ENCODE measurements at regions not wholly inside any gene's neighbourhood (a gene's known extent, or its start where the extent isn't known, plus 50 kb on each side); places are given as distances from the start of the nearest gene placed in this dataset.

DNA sequence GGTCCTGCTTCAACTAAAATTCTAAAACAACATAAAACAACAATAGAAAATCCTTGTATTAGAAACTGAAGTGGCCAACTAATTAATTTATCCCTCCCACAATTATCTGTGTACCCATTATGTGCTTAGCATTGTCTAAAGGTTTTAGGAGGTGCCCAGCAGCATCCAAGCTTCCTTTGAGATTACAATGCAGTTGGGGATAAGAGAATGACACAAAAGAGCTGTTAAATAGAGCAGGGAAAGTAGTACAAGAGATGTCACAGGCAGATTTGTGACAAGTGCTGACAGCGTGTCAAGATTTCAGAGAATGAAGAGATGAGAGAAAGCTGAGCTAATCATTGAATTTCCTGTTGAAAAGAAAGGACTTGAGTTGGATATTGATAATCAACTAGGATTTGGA is 204.8 kb downstream of the OTOR start:
- no peak overlapping the region for H3K4me3 Mint-ChIP-seq (ENCODE audit: unreplicated experiment)
- no peaks in the 10 kb centered on the region for H3K9me3 Mint-ChIP-seq (ENCODE audit: unreplicated experiment)
- no peaks in the 10 kb centered on the region for H3K27me3 ChIP-seq (replicated peaks; ENCODE audit: control insufficient read depth, insufficient read depth, low read length)
- ChIA-PET CTCF (no interaction called here), POLR2A (no interaction called here)
- no peaks in the 10 kb centered on the region for H3K36me3 ChIP-seq (ENCODE audit: control insufficient read depth, insufficient read depth, low read length)
- TF ChIP-seq, protein P1, sequence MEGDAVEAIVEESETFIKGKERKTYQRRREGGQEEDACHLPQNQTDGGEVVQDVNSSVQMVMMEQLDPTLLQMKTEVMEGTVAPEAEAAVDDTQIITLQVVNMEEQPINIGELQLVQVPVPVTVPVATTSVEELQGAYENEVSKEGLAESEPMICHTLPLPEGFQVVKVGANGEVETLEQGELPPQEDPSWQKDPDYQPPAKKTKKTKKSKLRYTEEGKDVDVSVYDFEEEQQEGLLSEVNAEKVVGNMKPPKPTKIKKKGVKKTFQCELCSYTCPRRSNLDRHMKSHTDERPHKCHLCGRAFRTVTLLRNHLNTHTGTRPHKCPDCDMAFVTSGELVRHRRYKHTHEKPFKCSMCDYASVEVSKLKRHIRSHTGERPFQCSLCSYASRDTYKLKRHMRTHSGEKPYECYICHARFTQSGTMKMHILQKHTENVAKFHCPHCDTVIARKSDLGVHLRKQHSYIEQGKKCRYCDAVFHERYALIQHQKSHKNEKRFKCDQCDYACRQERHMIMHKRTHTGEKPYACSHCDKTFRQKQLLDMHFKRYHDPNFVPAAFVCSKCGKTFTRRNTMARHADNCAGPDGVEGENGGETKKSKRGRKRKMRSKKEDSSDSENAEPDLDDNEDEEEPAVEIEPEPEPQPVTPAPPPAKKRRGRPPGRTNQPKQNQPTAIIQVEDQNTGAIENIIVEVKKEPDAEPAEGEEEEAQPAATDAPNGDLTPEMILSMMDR (IDR thresholded peaks at IDR 0.05; ENCODE audit: insufficient read depth in 1 of 2, low read depth in 1 of 2, low read length in 1 of 2, severe bottlenecking in 1 of 2, unreplicated experiment in 1 of 2): no peak
- H3K36me3 Mint-ChIP-seq (ENCODE audit: insufficient read depth, unreplicated experiment): no peaks in the 10 kb centered on the region
- H3K9me3 ChIP-seq: no peaks in the 10 kb centered on the region
- no peak for DNase-seq
- intact Hi-C loops (cut with micrococcal nuclease; ENCODE audit: unreplicated experiment): no loop called here
- H3K4me1 ChIP-seq: no peaks in the 10 kb centered on the region
- no TSS peak for BruUV-seq (replicated peaks)
- no peaks in the 10 kb centered on the region for H3K27me3 Mint-ChIP-seq (ENCODE audit: insufficient read depth, unreplicated experiment)
- H3K27ac Mint-ChIP-seq (ENCODE audit: unreplicated experiment): no peak overlapping the region
- no peaks in the 10 kb centered on the region for H3K4me1 Mint-ChIP-seq (ENCODE audit: low read depth, unreplicated experiment)
- H3K4me3 ChIP-seq (ENCODE audit: low read depth, low read length): no peak overlapping the region

DNA sequence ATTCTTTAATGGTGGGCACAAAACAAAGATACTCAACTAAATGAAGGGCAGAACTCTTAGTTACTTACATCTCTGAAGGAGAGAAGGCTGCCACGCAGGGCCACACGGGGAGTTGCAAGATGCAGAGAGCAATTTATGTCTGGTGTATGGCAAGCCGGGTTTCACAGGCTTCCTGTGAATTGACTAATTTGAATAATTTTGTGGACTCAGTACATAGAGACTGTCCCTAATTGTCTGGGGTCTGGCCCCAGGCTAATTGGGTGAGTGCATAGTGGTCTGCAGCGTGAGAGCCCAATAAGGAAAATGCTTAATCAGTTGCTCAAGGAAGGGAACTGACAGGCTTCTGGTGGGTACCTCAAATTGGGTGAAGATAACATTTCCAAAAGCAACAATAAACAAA is 205.7 kb downstream of the OTOR start:
- intact Hi-C loops (cut with micrococcal nuclease; ENCODE audit: unreplicated experiment): no loop called here
- H3K9me3 Mint-ChIP-seq (ENCODE audit: unreplicated experiment): no peaks in the 10 kb centered on the region
- no peaks in the 10 kb centered on the region for H3K36me3 Mint-ChIP-seq (ENCODE audit: insufficient read depth, unreplicated experiment)
- Histone ChIP-seq H3K36me3 (ENCODE audit: control insufficient read depth, insufficient read depth, low read length) (no peaks in the 10 kb centered on the region), H3K4me1 (no peaks in the 10 kb centered on the region), H3K4me3 (ENCODE audit: low read depth, low read length) (no peak overlapping the region), H3K27me3 (replicated peaks; ENCODE audit: control insufficient read depth, insufficient read depth, low read length) (no peaks in the 10 kb centered on the region), H3K9me3 (no peaks in the 10 kb centered on the region)
- no TSS peak for BruUV-seq (replicated peaks)
- ChIA-PET POLR2A (no interaction called here), CTCF (interaction anchor here (0.7 kb wide), 1 partner anchor 9 kb away, joined by 3 read pairs; no protein-coding TSS in a partner anchor)
- no peaks in the 10 kb centered on the region for H3K4me1 Mint-ChIP-seq (ENCODE audit: low read depth, unreplicated experiment)
- no peak overlapping the region for H3K4me3 Mint-ChIP-seq (ENCODE audit: unreplicated experiment)
- H3K27me3 Mint-ChIP-seq (ENCODE audit: insufficient read depth, unreplicated experiment): no peaks in the 10 kb centered on the region
- TF ChIP-seq, protein P1 (IDR thresholded peaks at IDR 0.05; ENCODE audit: insufficient read depth in 1 of 2, low read depth in 1 of 2, low read length in 1 of 2, severe bottlenecking in 1 of 2, unreplicated experiment in 1 of 2): no peak
- no peak for DNase-seq
- no peak overlapping the region for H3K27ac Mint-ChIP-seq (ENCODE audit: unreplicated experiment)

DNA sequence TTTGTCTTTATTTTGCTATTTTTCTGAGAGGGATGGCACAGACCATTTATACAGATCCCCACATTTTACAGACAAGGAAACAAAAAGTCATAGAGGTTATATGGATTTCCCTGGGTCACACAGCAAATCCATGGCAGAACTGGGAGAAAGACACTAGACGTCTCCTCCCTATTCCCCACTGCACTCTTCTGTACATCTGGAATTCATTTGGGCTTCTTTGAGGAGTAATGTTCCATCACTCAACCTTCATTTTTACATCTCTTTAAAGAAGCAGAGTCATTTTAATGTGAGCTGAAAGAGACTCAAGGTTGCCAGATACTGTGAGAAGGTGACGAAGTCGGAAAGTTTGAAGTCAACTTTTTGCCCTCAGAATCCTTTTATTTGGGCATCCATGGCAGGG is 207.3 kb downstream of the OTOR start:
- Mint-ChIP-seq H3K4me1 (ENCODE audit: low read depth, unreplicated experiment) (no peaks in the 10 kb centered on the region), H3K4me3 (ENCODE audit: unreplicated experiment) (no peak overlapping the region), H3K27ac (ENCODE audit: unreplicated experiment) (no peak overlapping the region), H3K36me3 (ENCODE audit: insufficient read depth, unreplicated experiment) (no peaks in the 10 kb centered on the region), H3K27me3 (ENCODE audit: insufficient read depth, unreplicated experiment) (no peaks in the 10 kb centered on the region), H3K9me3 (ENCODE audit: unreplicated experiment) (no peaks in the 10 kb centered on the region)
- H3K4me1 ChIP-seq: no peaks in the 10 kb centered on the region
- ChIA-PET POLR2A (no interaction called here), CTCF (no interaction called here)
- no peak overlapping the region for H3K4me3 ChIP-seq (ENCODE audit: low read depth, low read length)
- H3K27me3 ChIP-seq (replicated peaks; ENCODE audit: control insufficient read depth, insufficient read depth, low read length): no peaks in the 10 kb centered on the region
- TF ChIP-seq, protein P1 (IDR thresholded peaks at IDR 0.05; ENCODE audit: insufficient read depth in 1 of 2, low read depth in 1 of 2, low read length in 1 of 2, severe bottlenecking in 1 of 2, unreplicated experiment in 1 of 2): no peak
- H3K36me3 ChIP-seq (ENCODE audit: control insufficient read depth, insufficient read depth, low read length): no peaks in the 10 kb centered on the region
- intact Hi-C loops (cut with micrococcal nuclease; ENCODE audit: unreplicated experiment): no loop called here
- no TSS peak for BruUV-seq (replicated peaks)
- DNase-seq: no peak
- H3K9me3 ChIP-seq: no peaks in the 10 kb centered on the region

Measured in Caco-2 (cell line).